22Rv1 (cell line): ENCODE measurements at regions not wholly inside any gene's neighbourhood (a gene's known extent, or its start where the extent isn't known, plus 50 kb on each side); places are given as distances from the start of the nearest gene placed in this dataset.

ENCODE experiments used
- CTCF ChIP-seq: fragments of 450-650 bp; IDR thresholded peaks from 2 replicates; pipeline ENCODE4 v1.5.1; 2017; ENCODE audit warnings: mild to moderate bottlenecking
- ZFX ChIP-seq: fragments of 450-650 bp; IDR thresholded peaks from 2 replicates; pipeline ENCODE4 v1.6.1; 2017; ENCODE audit warnings: antibody characterized with exemption, borderline replicate concordance

GRCh38 chr5:91257301-91257700, 125.8 kb downstream of the ARRDC3 start:
- no peak for TF ChIP-seq ZFX
- no peak for TF ChIP-seq CTCF
